GM23338 (cell line): ENCODE measurements at regions not wholly inside any gene's neighbourhood (a gene's known extent, or its start where the extent isn't known, plus 50 kb on each side); places are given as distances from the start of the nearest gene placed in this dataset.

ENCODE experiments used
- ATAC-seq: fragments of 200-7000 bp; cut with Tn5 transposase; 3 replicates; pipeline ENCODE4 v1.9.1; 2020
- DNase-seq: peaks from one replicate; pipeline ENCODE4 v3.0.0-alpha.2; 2015; ENCODE audit warnings: low spot score
- H2AFZ ChIP-seq: fragments of 200-600 bp; sonication (generic); 2 replicates; pipeline ENCODE4 v1.8.0; 2016; ENCODE audit warnings: antibody characterized with exemption, mild to moderate bottlenecking, moderate library complexity
- H3F3A ChIP-seq: fragments of 200-600 bp; sonication (generic); replicated peaks from 2 replicates; pipeline ENCODE4 v1.8.0; 2017; ENCODE audit warnings: antibody characterized with exemption, mixed run types, low read depth
- H3K27ac ChIP-seq: fragments of 200-600 bp; sonication (generic); 2 replicates; pipeline ENCODE4 v1.6.1; 2016; ENCODE audit warnings: low read depth
- H3K27me3 ChIP-seq: fragments of 200-600 bp; sonication (generic); 2 replicates; pipeline ENCODE4 v1.8.0; 2016; ENCODE audit warnings: mild to moderate bottlenecking, mixed run types, moderate library complexity; ENCODE audit not compliant: insufficient read depth
- H3K36me3 ChIP-seq: fragments of 200-600 bp; sonication (generic); 2 replicates; pipeline ENCODE4 v1.8.0; 2016; ENCODE audit warnings: mild to moderate bottlenecking; ENCODE audit not compliant: insufficient read depth
- H3K4me1 ChIP-seq: fragments of 200-600 bp; sonication (generic); 2 replicates; pipeline ENCODE4 v1.8.0; 2016; ENCODE audit warnings: mild to moderate bottlenecking, moderate library complexity; ENCODE audit not compliant: insufficient read depth
- H3K4me2 ChIP-seq: fragments of 200-600 bp; sonication (generic); 2 replicates; pipeline ENCODE4 v1.7.1; 2017; ENCODE audit warnings: mixed run types
- H3K4me3 ChIP-seq: fragments of 200-600 bp; sonication (generic); 2 replicates; pipeline ENCODE4 v1.6.1; 2016; ENCODE audit warnings: mixed run types
- H3K79me2 ChIP-seq: fragments of 200-600 bp; sonication (generic); replicated peaks from 2 replicates; pipeline ENCODE4 v1.8.0; 2017; ENCODE audit warnings: mild to moderate bottlenecking; ENCODE audit not compliant: insufficient read depth
- H3K9me2 ChIP-seq: fragments of 200-600 bp; sonication (generic); 2 replicates; pipeline ENCODE4 v1.8.0; 2017; ENCODE audit not compliant: insufficient read depth
- H4K20me1 ChIP-seq: fragments of 200-600 bp; sonication (generic); replicated peaks from 2 replicates; pipeline ENCODE4 v1.8.0; 2017; ENCODE audit warnings: mild to moderate bottlenecking; ENCODE audit not compliant: insufficient read depth
- H3K27ac Mint-ChIP-seq: 2 replicates; pipeline ENCODE4 v1.8.0; 2020; ENCODE audit warnings: inconsistent platforms, mild to moderate bottlenecking, moderate library complexity, mixed read lengths
- H3K27me3 Mint-ChIP-seq: 3 replicates; pipeline ENCODE4 v1.8.0; 2022; ENCODE audit warnings: low read depth, mild to moderate bottlenecking, moderate library complexity, mixed read lengths, inconsistent platforms; ENCODE audit not compliant: insufficient read depth, poor library complexity
- H3K36me3 Mint-ChIP-seq: 3 replicates; pipeline ENCODE4 v1.8.0; 2021; ENCODE audit warnings: low read depth, mild to moderate bottlenecking, inconsistent platforms, moderate library complexity, mixed read lengths
- H3K4me1 Mint-ChIP-seq: 3 replicates; pipeline ENCODE4 v1.8.0; 2020; ENCODE audit warnings: mild to moderate bottlenecking, inconsistent platforms, mixed read lengths
- H3K4me3 Mint-ChIP-seq: 3 replicates; pipeline ENCODE4 v1.8.0; 2021; ENCODE audit warnings: moderate library complexity, mild to moderate bottlenecking, inconsistent platforms, mixed read lengths
- H3K9me3 Mint-ChIP-seq: 3 replicates; pipeline ENCODE4 v1.8.0; 2020; ENCODE audit warnings: moderate library complexity, mild to moderate bottlenecking, inconsistent platforms, mixed read lengths
- CREB1 ChIP-seq: fragments of 250-450 bp; sonication (Bioruptor Pico); IDR thresholded peaks from 2 replicates; pipeline ENCODE4 v1.5.0; 2020; ENCODE audit warnings: low read depth, mild to moderate bottlenecking, moderate library complexity
- EZH2 ChIP-seq: fragments of 200-600 bp; sonication (generic); IDR thresholded peaks from one replicate; pipeline ENCODE4 v1.8.0; 2017; ENCODE audit warnings: antibody characterized with exemption, mild to moderate bottlenecking, low read depth; ENCODE audit not compliant: unreplicated experiment
- EZH2phosphoT487 ChIP-seq: fragments of 200-600 bp; sonication (generic); IDR thresholded peaks from one replicate; pipeline ENCODE4 v1.8.1; 2018; ENCODE audit warnings: antibody characterized with exemption; ENCODE audit not compliant: unreplicated experiment
- JUNB ChIP-seq: IDR thresholded peaks from one replicate; pipeline ENCODE4 v1.6.1; 2016; ENCODE audit warnings: antibody characterized with exemption; ENCODE audit not compliant: unreplicated experiment
- NANOG ChIP-seq: IDR thresholded peaks from 2 replicates; pipeline ENCODE4 v1.6.1; 2016; ENCODE audit warnings: antibody characterized with exemption, borderline replicate concordance
- POLR2AphosphoS5 ChIP-seq: IDR thresholded peaks from 2 replicates; pipeline ENCODE4 v1.6.1; 2016; ENCODE audit warnings: antibody characterized with exemption, low read depth
- STAT1 ChIP-seq: IDR thresholded peaks from one replicate; pipeline ENCODE4 v1.6.1; 2016; ENCODE audit warnings: antibody characterized with exemption; ENCODE audit not compliant: unreplicated experiment
- ZNF114 ChIP-seq: fragments of 250-450 bp; sonication (Bioruptor Pico); IDR thresholded peaks from 2 replicates; pipeline ENCODE4 v1.5.0; 2020; ENCODE audit warnings: mild to moderate bottlenecking, moderate library complexity
- ZNF331 ChIP-seq: fragments of 250-450 bp; sonication (Bioruptor Pico); IDR thresholded peaks from 2 replicates; pipeline ENCODE4 v1.5.0; 2020; ENCODE audit warnings: low read depth, mild to moderate bottlenecking, moderate library complexity
- ZNF462 ChIP-seq: fragments of 250-450 bp; sonication (Bioruptor Pico); IDR thresholded peaks from 2 replicates; pipeline ENCODE4 v1.5.0; 2020; ENCODE audit warnings: mild to moderate bottlenecking, moderate library complexity
- TF ChIP-seq, protein P1 (sequence below): IDR thresholded peaks from one replicate; pipeline ENCODE4 v1.6.1; 2018; ENCODE audit warnings: antibody characterized with exemption; ENCODE audit not compliant: unreplicated experiment
- TF ChIP-seq, protein P2 (sequence below), 2 experiments: fragments of 200-600 bp in 1 of 2; sonication (generic) in 1 of 2; conservative IDR thresholded peaks; 2 replicates each; pipeline versions ENCODE4 v1.5.1 to v1.6.1; 2016 to 2017; ENCODE audit warnings: antibody characterized with exemption in 2 of 2, low read depth in 2 of 2, mild to moderate bottlenecking in 2 of 2, moderate library complexity in 1 of 2
- TF ChIP-seq, protein P3 (sequence below): IDR thresholded peaks from 2 replicates; pipeline ENCODE4 v1.6.1; 2016; ENCODE audit warnings: antibody characterized with exemption

GRCh38 chr11:38155856-38156255 lies 1557.8 kb upstream of the RAG2 start:
- no peaks in the 10 kb centered on the region for H4K20me1 ChIP-seq
- Mint-ChIP-seq H3K27me3 (no peaks in the 10 kb centered on the region), H3K27ac (no peak overlapping the region), H3K9me3 (no peaks in the 10 kb centered on the region; the same call in 2 of the 3 replicates), H3K4me1 (peaks cover 25% of the 10 kb centered on the region), H3K36me3 (no peaks in the 10 kb centered on the region), H3K4me3 (no peak overlapping the region)
- H3K79me2 ChIP-seq = no peaks in the 10 kb centered on the region
- no peaks in the 10 kb centered on the region for H3K9me2 ChIP-seq
- H2AFZ ChIP-seq = no peak overlapping the region
- no peaks in the 10 kb centered on the region; the same call in 1 of the 2 replicates for H3K36me3 ChIP-seq
- no peak for ATAC-seq
- no peak overlapping the region for H3K4me2 ChIP-seq
- no peaks in the 10 kb centered on the region for H3K27me3 ChIP-seq
- no peak for TF ChIP-seq POLR2AphosphoS5
- no peak for TF ChIP-seq ZNF331 (CRISPR knock-in tag)
- TF ChIP-seq, protein P1, sequence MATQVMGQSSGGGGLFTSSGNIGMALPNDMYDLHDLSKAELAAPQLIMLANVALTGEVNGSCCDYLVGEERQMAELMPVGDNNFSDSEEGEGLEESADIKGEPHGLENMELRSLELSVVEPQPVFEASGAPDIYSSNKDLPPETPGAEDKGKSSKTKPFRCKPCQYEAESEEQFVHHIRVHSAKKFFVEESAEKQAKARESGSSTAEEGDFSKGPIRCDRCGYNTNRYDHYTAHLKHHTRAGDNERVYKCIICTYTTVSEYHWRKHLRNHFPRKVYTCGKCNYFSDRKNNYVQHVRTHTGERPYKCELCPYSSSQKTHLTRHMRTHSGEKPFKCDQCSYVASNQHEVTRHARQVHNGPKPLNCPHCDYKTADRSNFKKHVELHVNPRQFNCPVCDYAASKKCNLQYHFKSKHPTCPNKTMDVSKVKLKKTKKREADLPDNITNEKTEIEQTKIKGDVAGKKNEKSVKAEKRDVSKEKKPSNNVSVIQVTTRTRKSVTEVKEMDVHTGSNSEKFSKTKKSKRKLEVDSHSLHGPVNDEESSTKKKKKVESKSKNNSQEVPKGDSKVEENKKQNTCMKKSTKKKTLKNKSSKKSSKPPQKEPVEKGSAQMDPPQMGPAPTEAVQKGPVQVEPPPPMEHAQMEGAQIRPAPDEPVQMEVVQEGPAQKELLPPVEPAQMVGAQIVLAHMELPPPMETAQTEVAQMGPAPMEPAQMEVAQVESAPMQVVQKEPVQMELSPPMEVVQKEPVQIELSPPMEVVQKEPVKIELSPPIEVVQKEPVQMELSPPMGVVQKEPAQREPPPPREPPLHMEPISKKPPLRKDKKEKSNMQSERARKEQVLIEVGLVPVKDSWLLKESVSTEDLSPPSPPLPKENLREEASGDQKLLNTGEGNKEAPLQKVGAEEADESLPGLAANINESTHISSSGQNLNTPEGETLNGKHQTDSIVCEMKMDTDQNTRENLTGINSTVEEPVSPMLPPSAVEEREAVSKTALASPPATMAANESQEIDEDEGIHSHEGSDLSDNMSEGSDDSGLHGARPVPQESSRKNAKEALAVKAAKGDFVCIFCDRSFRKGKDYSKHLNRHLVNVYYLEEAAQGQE = no peak
- no peak for TF ChIP-seq STAT1
- TF ChIP-seq ZNF462 (CRISPR knock-in tag) = no peak
- no peak for TF ChIP-seq JUNB
- TF ChIP-seq, protein P2, sequence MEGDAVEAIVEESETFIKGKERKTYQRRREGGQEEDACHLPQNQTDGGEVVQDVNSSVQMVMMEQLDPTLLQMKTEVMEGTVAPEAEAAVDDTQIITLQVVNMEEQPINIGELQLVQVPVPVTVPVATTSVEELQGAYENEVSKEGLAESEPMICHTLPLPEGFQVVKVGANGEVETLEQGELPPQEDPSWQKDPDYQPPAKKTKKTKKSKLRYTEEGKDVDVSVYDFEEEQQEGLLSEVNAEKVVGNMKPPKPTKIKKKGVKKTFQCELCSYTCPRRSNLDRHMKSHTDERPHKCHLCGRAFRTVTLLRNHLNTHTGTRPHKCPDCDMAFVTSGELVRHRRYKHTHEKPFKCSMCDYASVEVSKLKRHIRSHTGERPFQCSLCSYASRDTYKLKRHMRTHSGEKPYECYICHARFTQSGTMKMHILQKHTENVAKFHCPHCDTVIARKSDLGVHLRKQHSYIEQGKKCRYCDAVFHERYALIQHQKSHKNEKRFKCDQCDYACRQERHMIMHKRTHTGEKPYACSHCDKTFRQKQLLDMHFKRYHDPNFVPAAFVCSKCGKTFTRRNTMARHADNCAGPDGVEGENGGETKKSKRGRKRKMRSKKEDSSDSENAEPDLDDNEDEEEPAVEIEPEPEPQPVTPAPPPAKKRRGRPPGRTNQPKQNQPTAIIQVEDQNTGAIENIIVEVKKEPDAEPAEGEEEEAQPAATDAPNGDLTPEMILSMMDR (conservative IDR thresholded peaks at IDR 0.05; ENCODE audit: low read depth in 2 of 2) = no peak
- TF ChIP-seq, protein P3, sequence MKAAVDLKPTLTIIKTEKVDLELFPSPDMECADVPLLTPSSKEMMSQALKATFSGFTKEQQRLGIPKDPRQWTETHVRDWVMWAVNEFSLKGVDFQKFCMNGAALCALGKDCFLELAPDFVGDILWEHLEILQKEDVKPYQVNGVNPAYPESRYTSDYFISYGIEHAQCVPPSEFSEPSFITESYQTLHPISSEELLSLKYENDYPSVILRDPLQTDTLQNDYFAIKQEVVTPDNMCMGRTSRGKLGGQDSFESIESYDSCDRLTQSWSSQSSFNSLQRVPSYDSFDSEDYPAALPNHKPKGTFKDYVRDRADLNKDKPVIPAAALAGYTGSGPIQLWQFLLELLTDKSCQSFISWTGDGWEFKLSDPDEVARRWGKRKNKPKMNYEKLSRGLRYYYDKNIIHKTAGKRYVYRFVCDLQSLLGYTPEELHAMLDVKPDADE = no peak
- no peak for TF ChIP-seq ZNF114 (CRISPR knock-in tag)
- no peak for TF ChIP-seq NANOG
- TF ChIP-seq EZH2phosphoT487 = no peak
- no peak for TF ChIP-seq EZH2
- TF ChIP-seq CREB1 (CRISPR knock-in tag) = no peak
- H3K27ac ChIP-seq = no peak overlapping the region
- H3K4me1 ChIP-seq = peaks cover 9% of the 10 kb centered on the region
- H3K4me3 ChIP-seq = no peak overlapping the region
- no peaks in the 10 kb centered on the region for H3F3A ChIP-seq
- no peak for DNase-seq
